Globus pallidus (tissue), 1 donor: ENCODE measurements at regions not wholly inside any gene's neighbourhood (a gene's known extent, or its start where the extent isn't known, plus 50 kb on each side); places are given as distances from the start of the nearest gene placed in this dataset.
A peak's percentile ranks its signal among the peaks of the same experiment; 100 is the strongest.

Experiments
- DNase-seq: peaks from one replicate; pipeline ENCODE4 v3.0.0-alpha.2; 2015; ENCODE audit warnings: low spot score

- no peak for DNase-seq
These were observed 214.2 kb upstream of the KRR1 start for GRCh38 chr12:75725521-75726111.

- peak; percentile 11 for DNase-seq
These were observed 213.5 kb upstream of the KRR1 start for GRCh38 chr12:75724928-75725312.

- no peak for DNase-seq
These were observed 213.0 kb upstream of the KRR1 start for GRCh38 chr12:75724307-75724927.

GRCh38 chr12:75722714-75723200, 211.3 kb upstream of the KRR1 start:
- peak; percentile 87 for DNase-seq

DNA sequence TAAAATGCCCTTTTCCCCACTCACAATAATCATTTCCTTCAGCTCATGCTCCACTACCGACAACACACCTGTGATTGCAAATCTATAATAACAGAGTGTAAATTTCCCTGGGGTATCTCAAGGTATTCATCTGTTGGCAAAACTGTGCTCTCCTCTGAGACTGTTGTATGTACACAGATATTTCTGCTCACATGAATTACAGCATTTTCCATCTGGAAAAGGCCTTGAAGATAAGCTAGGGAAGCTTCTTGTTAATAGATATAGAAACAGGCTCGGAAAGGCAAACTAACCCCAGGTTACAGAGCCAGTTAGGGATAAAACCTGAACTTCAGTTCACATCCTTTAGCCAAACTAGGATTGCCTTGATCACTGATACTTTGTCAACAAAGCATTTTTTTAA, 210.4 kb upstream of the KRR1 start:
- peak; percentile 7 for DNase-seq

DNA sequence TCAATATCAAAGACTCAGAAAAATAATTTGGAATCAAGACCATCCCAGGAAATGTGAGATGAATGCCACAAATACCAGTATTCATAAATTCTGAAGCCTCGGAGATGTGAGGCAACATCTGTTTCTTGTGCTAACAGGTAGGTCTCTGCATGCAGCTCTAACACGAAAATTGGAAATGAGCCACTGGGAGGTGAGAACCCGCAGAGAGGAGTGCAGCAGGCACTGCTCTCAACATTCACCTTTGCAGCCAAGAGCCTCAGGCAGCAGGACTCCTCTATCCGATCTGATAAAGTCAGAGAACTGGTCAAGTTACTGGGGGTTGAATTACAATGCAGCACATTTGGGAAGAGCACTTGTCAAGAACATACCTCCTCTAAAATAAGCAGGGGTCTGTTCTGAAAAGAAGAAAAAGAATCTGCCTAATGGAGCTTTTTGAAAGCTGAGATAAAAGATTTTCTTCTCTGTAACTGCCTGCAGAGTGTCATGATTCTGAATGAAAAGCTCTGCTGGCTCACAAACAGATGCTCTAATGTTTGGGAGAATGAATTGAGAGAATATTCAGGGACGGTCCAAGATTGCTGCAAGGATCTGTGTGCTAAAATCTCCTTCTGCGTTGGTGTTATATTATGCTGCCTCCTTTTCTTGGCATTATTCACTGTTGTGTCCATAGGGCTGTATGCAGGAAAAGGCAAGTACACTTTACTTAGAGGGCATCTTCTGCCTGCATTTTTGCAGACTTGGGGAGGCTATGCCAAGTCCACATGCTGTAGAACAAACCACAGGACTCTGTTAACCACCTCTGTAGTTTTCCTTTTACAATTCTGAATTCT, 209.6 kb upstream of the KRR1 start:
- peak; percentile 38 for DNase-seq

GRCh38 chr12:75717902-75718301, 206.5 kb upstream of the KRR1 start:
- DNase-seq = no peak

- DNase-seq = no peak
These were observed 205.0 kb upstream of the KRR1 start for GRCh38 chr12:75716291-75717025.

- no peak for DNase-seq
These were observed 204.3 kb upstream of the KRR1 start for GRCh38 chr12:75715682-75716081.

GRCh38 chr12:75715323-75715644, 203.9 kb upstream of the KRR1 start:
- DNase-seq = no peak

- no peak for DNase-seq
These were observed 203.3 kb upstream of the KRR1 start for GRCh38 chr12:75714462-75715322.

- DNase-seq = no peak
These were observed 202.0 kb upstream of the KRR1 start for GRCh38 chr12:75713434-75713833.

- no peak for DNase-seq
These were observed 200.8 kb upstream of the KRR1 start for GRCh38 chr12:75712223-75712622.

DNA sequence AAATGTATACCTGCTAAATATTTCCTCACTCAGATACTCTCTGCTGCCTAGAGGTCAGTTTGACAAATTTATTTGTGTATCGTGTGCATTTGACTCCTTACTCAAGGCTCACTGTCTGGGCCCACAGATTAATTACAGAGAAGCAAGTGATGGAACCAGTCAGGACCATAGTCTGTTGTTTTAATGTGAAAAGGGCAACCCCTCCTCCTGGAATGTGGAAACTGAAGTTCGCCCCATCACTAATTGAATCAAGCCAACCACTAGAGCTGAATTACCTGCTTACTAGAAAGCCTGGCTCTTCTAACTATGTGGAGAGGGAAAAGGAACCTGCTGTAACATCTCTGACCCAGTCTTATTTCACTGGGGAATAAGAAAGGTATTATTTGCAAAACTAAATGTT, 199.9 kb upstream of the KRR1 start:
- DNase-seq = no peak

DNA sequence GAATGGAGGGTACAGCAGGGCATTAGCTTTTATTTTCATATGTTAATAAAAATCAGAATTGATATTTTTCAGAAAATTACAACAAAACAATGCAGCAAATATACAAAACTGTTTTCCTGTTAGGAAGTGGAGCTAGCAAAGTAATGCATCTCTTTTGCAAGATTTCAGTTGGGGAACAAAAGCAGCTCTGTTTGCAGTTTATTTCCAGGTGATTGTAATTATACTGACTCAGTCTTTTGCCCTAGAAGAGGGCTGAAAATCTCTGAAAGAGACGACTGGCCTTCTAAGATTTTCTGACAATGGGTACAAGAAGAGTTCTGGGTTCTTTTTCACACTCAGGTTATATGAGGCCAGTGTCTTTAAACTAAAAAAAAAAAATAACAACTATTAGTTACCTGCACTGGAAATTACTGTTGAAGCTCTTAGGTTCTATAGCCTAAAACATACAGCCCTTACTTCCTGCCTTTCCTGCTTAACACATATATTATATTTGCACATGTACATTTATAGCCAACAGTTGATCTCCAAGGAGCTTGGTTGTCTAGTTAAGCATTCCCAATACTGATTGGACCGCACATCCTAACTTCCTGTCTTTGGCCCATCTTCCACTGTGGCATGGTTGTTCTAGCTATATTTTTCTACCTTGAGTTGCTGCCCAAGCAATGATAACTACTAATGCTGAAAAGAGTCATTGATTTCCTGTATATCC, 199.1 kb upstream of the KRR1 start:
- DNase-seq = no peak

- no peak for DNase-seq
These were observed 198.1 kb upstream of the KRR1 start for GRCh38 chr12:75709503-75709902.

DNA sequence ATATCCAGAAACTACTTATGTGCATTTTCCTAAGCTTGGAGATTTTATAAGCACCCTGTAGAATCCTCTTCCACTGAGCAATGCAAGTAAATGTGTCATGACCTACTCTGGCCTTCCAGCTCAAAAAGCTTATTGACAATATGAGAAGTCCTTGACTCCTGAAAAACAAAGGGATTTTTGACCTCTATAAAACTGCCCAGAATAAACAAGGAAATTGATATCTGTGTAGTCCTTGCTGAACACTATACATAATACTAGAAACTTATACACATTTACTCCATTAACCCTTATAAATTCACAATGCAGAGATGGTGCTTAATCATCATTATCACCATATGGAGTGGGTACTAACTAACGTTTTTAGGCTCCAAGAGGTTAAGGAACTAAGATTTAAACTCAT, 197.4 kb upstream of the KRR1 start:
- no peak for DNase-seq

- no peak for DNase-seq
These were observed 196.6 kb upstream of the KRR1 start for GRCh38 chr12:75707983-75708382.

DNA sequence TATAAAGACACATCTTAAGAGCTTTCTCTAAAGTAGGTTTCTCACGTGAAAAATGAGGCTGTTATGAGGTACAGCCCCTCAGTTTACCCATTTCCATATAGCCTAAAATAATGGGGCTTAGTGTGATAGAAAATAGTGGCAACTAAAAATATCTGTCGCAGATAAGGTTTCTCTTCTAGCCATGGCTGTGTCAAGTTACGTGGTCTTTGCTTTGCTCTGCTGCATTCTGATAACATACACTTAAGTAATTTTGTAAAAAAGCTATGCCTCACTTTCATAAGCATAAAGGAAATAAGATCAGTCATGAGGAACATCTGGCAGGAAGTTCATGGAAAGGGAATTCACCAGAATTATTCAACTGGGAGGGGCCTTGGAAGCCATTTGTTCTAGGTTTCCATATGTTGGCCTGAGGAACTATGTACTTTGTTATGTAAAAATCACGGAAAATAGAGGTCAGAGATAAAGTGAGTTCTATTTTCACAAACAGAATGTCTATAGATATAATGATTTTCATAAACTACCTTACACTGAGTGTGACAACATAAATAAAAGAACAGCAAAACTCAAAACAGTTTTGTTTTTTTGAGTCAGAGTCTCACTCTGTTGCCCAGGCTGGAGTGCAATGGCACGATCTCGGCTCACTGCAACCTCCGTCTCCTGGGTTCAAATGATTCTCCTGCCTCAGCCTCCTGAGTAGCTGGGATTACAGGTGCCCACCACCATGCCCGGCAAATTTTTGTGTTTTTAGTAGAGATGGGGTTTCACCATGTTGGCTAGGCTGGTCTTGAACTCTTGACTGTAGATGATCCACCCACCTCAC, 195.6 kb upstream of the KRR1 start:
- no peak for DNase-seq
